GM12873 (cell line): ENCODE measurements at regions not wholly inside any gene's neighbourhood (a gene's known extent, or its start where the extent isn't known, plus 50 kb on each side); places are given as distances from the start of the nearest gene placed in this dataset.

ENCODE experiments used
- TF ChIP-seq, protein P1 (sequence below): IDR thresholded peaks from 2 replicates; pipeline ENCODE4 v1.5.1; 2012; ENCODE audit warnings: low read depth, mild to moderate bottlenecking, moderate library complexity, low read length, control low read depth; ENCODE audit not compliant: insufficient read depth; ENCODE audit errors: missing control alignments

DNA sequence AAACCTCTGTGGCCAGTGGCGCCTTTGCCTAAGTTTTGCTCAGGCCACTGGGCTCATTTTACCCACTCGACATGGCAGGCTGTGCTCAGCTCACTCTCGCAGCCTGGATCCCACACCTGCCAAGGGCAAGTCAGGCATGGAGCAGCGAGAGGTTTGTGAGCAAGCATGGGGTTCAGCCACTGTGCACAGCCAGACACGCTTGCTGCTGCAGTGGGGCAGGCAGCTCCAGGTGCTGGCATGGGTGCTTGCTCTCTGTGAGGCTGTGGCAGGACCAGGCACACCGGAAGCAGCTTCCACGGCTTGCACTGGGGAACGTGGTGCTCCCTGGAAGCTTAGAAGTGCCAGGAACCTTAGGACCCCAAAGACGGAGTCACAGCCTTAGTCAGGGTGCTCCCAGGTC is 470.1 kb downstream of the CDH9 start:
- TF ChIP-seq, protein P1, sequence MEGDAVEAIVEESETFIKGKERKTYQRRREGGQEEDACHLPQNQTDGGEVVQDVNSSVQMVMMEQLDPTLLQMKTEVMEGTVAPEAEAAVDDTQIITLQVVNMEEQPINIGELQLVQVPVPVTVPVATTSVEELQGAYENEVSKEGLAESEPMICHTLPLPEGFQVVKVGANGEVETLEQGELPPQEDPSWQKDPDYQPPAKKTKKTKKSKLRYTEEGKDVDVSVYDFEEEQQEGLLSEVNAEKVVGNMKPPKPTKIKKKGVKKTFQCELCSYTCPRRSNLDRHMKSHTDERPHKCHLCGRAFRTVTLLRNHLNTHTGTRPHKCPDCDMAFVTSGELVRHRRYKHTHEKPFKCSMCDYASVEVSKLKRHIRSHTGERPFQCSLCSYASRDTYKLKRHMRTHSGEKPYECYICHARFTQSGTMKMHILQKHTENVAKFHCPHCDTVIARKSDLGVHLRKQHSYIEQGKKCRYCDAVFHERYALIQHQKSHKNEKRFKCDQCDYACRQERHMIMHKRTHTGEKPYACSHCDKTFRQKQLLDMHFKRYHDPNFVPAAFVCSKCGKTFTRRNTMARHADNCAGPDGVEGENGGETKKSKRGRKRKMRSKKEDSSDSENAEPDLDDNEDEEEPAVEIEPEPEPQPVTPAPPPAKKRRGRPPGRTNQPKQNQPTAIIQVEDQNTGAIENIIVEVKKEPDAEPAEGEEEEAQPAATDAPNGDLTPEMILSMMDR: no peak

DNA sequence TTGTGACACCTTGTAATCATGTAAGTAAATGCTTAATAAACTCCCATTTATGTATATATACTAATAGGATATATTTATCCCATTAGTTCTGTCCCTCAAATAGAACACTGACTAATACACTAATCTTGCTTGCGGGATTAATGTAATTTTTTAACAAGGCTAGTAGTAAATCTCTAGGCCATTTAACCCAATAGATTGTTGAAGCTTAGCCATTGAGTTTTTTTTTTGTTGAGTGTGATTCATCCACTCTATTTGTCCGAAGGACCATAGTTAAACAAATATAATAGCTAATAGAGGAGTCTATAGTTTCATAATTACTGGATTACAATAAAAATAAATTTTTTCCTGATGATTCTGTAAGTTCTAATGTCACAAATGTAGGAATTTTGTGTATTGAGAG is 474.4 kb downstream of the CDH9 start:
- TF ChIP-seq, protein P1: no peak

DNA sequence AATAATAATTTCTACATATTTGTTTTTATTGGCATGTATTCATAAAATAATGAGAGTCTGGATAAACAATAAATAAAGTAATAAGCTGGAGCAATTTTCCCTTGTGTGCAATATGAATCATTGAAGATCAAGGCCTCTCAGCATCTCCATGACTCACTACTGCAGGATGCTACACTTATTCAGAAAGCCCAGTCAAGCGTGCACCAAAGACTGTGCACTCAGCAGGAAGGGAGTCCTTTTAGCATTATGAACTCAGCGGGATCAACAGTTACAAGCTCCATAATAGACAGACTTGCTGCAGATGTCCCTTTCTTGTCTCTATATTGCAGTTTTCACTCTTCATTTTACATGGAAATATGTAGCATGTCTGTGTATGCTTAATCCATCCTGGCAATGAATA is 485.3 kb downstream of the CDH9 start:
- TF ChIP-seq, protein P1: no peak

DNA sequence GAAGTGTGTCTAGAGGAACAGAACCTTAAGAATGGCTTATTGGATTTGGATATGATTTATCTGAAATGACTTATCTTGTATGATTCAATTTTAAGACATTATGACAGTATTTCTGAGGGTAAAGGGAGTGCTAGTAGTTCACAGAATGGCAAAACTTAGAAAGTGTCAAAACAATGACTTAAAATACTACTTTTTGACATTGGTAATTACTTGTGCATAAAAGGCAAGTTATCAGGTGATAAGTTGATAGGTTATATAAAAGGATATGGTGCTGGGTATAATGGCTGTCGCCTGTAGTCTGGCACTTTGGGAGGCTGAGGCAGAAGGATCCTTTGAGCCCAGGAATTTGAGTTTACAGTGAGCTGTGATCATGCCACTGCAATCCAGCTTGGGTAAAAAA is 494.4 kb downstream of the CDH9 start:
- TF ChIP-seq, protein P1: no peak

DNA sequence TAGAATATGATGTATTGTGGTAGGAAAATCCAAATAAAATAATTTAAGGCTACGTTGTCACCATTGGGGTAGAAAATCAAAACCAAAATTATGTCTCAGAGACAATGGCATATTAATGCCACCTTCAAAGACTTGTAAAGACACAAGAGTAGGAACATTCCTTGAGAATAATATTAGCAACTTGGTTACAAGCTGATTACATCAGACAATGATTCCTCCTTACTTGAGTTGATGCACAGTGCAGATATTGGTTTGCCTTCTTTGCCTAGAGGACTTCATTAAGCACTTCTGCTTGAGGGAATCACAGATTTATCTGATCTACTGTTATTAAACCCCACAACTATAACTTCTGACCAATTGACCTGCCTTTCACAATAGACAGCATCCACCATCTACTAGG is 500.2 kb downstream of the CDH9 start:
- TF ChIP-seq, protein P1: no peak

DNA sequence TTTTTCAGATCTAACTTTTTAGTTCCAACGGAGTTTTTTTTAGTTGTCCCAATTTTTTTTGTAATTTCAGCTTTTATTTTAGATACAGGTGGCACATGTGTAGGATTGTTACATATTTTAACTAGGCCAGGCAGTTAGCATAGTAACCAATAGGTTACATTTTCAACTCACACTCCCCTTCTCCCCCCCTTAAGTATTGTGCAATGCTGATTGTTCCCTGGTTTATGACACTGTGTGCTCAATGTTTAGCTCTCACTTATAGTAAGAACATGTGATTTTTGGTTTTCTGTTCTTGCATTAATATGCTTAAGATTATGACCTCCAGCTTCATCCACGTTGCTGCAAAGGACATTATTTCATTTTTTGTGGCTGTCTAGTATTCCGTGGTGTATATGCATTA is 503.2 kb downstream of the CDH9 start:
- TF ChIP-seq, protein P1: no peak

DNA sequence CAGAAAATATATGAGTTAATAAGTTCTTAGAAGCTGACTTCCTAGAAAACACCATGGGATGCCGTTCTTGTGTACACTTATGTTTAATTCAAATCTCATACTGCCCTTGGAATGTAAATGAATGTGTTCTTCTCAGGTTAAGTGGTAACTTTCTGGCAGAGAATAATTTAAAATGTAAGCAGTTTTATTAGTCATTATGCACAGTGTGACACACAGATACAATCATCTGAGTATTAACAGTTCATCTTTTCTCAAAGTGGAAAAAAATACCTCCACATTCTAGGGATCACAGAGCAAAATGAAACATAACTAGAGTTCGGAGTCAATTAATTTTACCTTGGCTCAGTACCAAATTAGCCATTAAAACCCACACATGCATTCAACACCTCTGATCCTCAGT is 508.1 kb downstream of the CDH9 start:
- TF ChIP-seq, protein P1: no peak
